HG03045 (cell line): ENCODE measurements at regions not wholly inside any gene's neighbourhood (a gene's known extent, or its start where the extent isn't known, plus 50 kb on each side); places are given as distances from the start of the nearest gene placed in this dataset.

Experiments
- ATAC-seq: cut with Tn5 transposase; IDR thresholded peaks from one replicate; pipeline ENCODE4 v1.9.1; 2021; ENCODE audit warnings: mild to moderate bottlenecking, moderate library complexity; ENCODE audit not compliant: unreplicated experiment

DNA sequence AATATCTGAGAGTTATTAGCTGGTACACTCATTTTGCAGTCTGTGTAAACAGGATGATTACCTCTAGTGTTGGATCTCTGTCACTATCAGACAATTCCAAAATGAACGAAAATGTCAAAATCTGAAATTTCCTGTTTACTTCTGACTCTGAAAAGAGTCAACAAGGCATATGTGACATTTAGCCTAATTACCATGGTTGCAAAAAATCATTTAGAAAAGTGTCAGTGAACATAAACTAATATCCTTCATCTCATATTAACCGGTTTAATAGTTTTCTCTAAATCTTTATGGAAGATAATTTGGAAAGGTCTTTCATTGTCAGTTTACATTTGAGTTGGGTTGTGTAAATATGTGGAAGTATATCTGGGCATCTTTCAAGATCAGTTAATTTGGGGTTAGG, 431.8 kb upstream of the HSF2 start:
- no peak for ATAC-seq

DNA sequence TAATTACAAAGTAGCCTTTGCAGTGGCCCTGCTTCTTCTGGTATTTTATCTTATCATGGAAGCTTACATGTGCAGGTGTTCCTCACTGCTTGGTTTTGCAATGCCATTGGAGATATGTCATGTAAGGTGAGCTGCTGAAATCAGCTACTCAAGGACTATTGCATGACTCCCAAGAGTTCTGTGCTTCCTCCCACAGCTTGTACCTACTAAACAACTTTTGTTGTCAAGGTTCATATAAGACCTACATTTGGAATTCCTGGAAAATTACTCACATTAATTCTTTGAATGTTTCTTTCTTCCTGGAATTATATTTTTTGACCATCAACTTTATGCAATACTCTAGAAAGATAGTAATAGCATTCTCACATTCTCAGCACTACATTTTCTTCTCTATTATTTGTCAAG, 427.5 kb upstream of the HSF2 start:
- ATAC-seq = no peak

DNA sequence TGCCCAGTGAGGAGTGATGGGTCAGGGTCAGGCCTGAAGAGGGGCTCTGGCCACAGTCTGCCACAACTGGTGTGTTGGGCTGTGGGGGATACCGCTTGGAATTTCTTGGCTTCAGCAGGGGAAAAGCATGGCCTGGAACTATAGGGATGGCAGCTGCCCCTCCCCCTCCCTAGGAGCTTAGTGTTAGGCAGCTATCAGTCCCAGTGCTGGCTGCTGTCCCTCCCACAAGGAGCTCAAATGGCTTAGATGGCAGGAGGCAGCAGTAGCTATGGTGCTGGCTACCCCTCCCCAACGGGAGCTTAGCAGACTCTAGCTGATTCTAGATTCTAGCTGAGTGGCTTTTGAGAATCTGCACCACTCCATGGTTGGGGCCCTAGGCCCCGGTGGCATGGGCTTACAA, 414.5 kb upstream of the HSF2 start:
- no peak for ATAC-seq

DNA sequence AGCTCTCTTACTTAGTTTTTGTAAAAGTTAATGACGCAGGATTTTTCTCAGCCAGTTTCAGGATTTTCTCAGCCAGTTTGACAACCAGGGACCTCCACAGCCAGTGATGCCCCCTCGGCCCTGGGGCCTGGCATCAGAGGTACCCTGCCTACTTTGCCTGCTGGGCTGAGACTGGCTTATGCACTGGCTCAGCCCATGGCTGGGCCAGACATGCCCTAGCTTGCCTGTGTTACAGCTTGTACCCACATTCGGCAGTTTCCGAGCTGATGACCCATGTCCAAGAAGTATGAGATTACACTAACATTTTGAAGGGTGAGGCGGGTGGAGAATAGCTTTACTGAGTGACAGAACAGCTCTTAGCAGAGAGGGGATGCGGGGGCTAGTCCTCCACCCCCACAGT, 406.1 kb upstream of the HSF2 start:
- ATAC-seq = no peak

DNA sequence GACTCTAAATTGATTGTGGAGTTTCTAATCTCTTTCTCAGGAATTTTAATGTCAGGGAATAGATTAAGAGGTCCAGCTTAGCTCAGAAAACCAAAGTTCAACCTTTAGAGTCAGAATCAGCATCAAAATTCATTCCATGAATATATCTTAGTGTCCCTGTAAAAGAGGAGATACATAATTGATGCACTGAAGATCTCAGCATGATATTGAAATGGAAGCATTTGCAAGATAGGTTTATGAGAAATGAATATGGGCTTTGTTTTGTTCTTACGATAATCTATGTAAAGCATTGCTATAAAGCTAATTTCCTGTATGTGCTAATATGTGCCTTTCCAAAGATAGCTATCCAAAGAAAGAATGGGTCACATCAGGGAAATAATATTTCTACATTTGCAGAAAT, 404.5 kb upstream of the HSF2 start:
- ATAC-seq = no peak

DNA sequence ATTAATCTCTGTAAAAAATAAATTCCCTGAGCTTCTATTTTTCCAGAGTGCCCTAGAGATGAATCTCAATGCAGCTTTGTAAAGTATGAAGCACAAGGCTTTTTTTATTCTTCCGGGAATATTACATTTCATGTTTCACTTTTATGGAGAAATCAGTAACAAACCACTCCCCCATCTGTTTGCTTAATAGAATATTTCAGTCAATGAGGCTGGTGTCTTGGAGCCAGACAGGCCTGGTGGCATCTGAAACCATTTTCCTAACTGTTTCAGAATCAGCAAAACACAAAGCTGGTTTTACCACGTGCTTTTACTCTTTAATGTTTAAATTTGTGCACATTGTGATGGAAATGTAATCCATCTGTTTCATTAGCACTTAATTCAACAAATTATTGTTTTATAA, 400.8 kb upstream of the HSF2 start:
- no peak for ATAC-seq

DNA sequence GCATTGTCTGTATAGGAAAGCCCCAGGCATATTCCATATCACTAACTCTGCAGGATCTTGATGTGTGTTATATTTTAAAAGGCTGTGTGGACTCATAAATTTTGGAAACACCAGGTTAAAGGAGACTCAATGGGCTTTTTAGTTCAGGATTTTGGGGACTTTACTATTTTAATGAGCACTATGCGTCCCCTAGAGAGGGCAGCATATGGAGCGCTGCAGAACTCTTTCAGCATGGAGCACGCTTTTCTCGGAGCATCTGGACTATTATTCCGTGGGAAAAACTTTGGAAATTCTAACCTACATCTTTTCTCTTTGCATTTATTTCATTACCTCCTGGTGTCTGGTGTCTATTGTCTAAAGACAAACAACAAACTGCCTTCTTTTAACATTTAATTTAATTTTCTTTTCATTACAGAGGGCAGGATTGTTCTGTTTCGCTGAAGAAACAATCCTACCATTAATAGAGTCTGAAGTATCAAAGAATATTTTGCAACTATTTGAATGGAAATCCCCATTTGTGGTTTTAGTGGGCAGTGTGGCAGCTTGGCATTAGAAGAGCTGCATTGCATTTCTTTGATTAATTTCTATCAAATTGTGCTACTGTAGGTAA, 399.9 kb upstream of the HSF2 start:
- ATAC-seq = no peak

DNA sequence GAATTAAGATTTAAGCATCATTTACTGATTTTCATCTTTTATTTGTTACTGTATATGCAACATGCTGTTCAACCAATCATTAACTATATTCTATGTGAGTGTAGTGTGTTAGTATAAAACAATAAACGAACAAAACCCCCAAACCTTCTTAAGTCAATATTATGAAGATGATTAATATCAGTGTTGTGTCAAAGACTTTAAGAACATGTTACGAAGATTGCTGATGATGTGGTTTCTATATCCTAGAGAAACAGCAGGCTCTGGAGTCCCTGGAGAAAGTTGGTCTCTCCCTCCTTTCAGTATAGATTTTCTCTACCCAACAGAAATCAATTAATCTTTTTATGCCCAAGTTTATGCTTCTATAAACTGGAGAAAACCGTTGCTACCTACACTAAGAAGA, 393.8 kb upstream of the HSF2 start:
- no peak for ATAC-seq

DNA sequence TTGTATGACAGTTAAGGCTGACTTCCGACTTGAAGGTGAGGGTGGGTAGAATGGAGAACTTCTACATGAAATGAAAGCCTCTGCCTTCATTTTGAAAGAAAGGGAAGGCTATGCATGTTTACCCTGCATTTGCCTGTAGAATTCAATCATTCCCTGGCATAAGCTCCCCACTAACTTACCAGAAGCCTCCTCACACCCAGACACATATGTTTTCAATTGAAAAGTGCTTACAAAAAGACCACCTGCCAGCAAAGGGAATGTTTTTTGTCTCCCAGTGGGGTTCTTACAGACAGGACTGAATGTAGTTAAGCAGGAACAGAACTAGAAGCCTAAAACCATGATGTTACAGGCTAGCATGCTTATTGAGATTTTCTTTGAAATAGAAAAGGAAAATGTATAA, 392.1 kb upstream of the HSF2 start:
- ATAC-seq = no peak

DNA sequence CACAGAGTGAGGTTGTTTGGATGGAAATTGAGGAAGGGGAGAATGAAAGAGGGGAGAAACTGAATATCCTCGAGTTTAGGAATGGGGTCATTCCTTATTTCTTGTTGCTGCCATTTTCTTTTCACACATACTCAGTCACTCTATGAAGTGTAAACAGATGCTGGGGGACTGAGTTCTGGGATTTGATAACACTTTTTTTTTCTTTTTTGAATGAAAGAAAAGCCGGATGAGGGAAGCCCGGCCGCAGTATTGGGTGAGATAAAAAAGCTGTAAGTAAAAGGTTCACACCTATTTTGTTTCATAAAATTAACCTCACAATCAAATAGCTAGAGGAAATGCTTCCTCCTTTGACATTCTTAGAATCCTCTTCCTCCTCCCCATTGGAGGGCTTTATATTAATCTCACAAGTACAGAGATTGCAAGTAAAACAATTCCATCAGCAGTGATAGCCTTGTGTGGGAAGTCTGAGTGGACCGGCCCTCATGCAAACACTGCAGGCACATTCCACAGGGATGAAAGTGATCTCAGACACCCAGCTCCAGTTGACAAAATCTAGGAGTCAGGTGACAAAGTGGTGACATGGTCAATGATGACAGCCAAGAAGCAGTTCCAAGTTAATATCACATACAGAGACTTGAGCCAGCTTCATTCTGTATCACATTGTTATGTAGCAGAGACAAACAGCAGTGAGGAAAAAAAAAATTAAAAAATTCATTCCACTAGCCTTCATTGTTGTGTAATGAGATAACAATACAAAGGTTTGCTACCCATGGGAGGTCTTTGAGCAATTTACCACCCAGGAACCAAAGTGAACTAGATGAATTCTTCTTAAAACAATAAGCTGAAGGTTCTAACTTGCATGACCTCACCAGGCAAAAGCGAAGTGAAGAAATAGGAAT, 391.1 kb upstream of the HSF2 start:
- no peak for ATAC-seq

DNA sequence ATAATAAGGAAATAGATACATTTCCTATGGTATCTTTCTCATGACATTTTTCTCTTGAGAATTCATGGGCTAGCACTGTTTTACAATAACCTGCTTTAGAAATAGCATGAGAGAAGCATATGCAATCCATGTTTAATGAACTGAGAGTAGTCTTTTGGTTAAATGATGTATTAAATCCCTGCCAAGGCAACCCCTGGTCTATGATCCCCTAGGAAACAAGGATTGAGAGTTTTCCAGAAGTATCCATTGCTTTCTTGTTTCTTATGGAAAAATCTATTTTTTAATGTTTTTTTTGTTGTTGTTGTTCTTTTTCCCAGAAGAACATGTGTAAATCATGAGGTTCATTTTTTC, 390.5 kb upstream of the HSF2 start:
- ATAC-seq = no peak

DNA sequence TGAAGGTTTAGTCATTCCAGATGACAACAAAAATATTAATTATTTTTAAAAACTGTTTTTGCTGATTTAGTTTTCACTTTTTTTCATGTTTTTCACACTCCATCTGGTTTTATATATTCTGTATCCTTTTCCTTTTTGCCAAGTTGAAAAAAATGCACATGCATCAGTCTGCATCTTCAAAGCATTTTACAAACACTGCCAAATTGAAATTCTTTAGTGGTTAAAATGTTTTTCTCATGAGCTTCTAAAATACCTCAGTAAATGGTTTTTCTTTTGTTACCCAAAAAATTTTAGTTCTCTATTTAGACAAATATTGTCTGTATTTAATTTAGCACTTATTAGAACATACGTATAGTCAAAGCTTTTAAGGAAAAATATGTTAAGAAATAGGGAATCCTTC, 386.9 kb upstream of the HSF2 start:
- no peak for ATAC-seq

DNA sequence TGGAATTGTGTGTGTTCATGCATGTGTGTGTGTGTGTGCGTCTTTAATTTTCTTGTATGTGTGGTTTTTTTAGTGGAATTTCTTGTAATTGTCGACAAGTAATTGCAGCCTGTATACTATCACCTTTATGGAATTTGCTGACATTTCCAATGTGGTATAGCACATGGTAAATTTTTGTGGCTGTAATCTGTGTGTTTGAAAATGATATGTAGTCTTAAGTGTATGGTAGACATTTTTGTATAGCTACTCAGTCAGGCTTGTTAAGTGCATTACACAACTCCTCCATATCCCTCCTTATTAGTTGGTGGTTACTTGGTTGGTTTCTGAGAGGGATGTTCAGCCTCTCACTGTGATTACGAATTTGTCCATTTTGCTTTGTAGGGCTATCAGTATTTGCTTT, 384.5 kb upstream of the HSF2 start:
- no peak for ATAC-seq

DNA sequence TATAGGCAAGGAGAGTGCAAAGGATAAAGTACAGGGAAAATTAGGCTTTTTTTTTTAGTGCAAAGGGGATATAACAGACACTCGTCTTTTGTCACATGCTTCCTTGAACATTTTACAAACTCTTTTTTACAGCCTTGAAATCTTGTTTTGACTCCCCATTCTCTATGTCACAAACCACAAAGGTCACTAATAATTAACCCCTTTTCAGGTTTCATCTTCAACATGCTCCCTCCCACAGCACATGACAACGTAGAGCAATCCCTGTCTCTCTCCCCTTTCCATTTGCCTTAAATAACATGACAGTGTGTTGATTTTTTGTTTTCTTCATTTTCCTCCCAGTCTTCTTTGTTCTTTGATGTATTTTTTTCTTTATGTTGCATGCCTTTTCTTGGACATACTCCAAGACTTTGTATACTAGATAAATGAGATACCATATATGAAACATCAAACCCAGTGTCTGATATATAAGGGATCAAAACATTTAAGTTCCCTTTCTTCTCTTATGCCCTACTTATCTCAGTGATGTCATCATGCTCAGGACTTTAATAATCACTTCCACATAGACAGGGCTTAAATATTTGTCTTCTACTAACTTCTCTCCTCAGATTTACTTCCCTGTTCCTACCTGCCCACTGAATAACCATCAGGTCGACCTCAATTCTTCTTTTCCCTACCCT, 378.7 kb upstream of the HSF2 start:
- ATAC-seq = peak; percentile 96

DNA sequence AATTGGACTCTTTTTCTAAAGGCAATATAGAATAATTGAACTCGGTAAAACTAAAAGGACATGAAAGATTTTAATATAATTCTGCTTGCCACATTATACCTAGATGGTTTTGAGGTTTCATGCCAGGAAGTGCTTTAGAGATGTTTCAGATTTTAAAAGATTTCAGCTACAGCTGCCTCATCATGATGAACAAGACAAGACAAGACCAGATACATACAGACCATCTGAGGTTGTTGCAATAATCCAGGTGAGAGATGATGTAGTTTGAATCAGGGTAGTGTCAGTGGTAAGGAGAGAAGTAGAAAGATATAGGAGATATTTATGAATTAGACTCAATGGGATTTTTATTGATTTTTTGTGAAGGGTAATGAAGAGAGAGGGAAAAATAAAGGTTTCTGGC, 374.3 kb upstream of the HSF2 start:
- ATAC-seq = no peak

DNA sequence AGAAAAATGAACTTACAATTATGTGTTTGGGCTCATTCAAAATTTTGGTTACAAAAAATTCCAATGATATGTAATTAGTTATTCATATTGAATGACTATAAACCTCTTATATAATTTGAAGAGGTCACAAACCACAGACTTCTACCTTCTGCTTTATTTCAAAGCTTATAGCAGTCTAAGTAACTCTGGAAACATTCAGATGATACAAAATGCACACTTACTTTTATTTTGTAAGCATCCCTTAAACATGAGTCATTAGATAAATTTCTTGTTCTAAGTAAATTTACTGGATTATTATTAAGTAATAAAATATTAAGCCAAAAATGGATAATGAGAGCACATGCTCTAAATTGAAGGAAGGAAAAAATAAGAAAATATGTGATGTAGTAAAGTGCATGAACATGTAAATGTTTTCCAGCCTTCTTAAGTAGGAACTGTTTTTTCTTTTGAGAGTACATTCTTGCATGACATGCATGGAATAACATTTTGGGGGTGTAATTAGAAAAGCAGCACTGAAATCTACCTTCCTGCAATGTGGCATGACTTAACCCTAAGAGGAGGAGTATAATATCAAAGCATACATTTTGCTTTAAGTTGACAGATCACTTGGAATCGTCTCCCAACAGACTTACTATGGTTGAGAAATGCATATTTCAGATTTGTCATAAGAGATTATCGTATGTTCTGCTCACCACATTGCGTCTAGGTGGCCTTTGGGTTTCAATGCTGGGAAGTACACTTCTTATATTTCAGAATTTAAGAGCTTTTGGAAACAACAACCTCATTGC, 372.7 kb upstream of the HSF2 start:
- ATAC-seq = no peak

DNA sequence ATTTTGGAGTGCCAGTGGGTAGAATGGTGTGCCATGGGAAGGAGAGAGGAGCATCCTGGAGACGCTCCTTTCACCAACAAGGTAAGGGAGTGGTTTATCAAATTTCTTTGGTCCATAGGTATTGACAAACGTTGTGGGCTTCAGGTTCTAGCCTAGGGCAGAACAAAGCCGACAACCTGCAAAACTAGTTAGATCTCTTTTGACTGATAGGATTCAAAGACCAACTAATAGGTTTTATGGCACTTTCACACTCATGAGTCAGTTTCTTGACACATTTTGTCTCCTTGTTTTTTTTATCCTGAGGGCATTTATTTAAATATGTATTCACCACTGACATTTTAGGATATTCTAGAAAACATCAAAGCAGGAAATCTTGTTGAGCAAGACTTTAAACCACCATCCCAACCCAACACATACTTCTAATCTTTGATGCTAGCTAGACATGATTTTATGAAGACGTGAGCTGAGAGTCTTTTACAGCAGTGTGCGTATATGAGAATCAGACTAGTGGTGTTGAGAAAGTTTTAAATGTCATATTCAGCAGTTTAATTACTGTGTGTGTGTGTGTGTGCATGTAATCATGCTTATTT, 370.4 kb upstream of the HSF2 start:
- ATAC-seq = no peak

DNA sequence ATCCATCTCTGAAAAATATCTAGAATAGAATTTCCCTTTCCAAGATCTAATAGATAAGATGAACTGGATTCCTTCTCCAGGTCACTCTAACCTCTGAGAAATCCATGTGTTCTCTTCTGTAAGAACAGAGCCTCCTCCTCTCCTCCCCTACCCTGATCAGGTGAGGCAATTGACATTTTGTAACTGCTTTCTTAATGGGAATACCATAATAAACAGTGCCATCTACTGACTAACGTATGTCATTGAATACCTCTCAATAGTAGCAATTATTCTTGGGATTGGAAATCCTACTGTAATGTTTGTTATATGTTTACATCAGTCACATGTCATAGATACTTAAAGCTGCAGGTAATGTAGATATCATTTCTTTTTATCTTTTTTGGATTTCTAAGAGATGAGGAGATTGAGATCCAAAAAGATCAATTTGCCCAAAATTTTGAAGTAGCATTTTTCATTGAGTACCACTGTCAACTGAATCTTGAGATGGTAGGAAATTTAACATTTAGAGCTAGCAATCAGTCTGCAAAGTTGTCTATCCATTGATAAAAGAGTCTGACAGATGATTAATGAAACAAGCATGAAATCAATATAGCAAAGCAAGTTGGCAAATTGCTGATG, 365.8 kb upstream of the HSF2 start:
- ATAC-seq = peak; percentile 85

DNA sequence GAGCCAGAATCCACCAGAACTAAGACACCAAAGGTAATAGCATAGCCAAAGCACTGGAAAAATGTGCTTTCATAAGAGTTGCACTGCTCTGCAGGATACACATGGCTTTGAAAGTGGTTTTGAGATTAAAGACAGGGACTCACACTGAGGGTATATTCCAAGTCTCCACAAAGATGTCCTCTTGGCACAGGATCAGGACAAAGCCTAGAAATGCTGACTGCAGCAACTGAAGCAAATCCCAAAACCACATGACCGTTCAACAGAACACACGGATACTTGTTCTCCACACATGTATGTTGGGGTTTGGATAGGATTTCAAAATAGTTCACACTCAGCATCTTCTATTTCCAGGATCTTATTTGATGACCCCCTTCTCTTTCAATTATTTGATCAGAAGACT, 364.3 kb upstream of the HSF2 start:
- ATAC-seq = no peak

DNA sequence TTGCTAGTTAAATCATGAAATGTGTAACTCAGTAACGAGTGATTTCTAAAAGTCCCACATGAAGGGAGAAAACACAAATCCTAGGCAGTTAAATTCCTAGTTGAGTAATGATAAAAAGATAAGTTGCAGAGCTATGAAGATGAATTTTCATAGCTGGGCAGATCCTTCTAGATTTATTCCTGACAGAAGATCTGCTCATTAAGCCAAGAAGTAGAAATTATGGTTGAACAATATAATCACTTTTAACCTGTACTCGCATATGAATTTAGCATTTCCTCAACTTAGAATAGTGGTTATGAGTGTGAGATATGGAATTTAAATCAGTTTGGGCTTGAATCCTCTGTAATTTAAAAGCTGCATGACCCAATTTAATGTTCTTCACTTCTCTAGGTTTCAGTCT, 359.2 kb upstream of the HSF2 start:
- no peak for ATAC-seq

DNA sequence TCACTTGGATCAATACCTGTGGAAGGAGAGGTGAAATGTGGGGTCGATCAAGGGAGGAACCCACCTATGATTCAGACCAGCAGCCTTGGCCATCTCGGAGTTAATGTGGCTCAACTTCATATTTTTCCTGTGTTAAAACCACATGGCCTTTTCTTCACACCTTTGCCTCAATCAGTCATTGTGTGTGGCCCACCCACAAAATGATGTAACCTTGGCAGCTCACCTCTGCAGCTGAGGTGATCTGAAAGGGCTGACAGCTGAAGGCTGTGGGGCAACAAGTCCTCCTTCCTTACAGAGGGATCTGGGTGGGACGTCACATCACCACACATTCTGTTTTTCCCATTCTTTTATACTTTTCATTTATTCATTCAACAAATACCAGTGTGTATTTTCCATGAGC, 357.1 kb upstream of the HSF2 start:
- no peak for ATAC-seq
